ENCODE measurements at regions not wholly inside any gene's neighbourhood (a gene's known extent, or its start where the extent isn't known, plus 50 kb on each side); places are given as distances from the start of the nearest gene placed in this dataset.
A peak's percentile ranks its signal among the peaks of the same experiment; 100 is the strongest.

DNA sequence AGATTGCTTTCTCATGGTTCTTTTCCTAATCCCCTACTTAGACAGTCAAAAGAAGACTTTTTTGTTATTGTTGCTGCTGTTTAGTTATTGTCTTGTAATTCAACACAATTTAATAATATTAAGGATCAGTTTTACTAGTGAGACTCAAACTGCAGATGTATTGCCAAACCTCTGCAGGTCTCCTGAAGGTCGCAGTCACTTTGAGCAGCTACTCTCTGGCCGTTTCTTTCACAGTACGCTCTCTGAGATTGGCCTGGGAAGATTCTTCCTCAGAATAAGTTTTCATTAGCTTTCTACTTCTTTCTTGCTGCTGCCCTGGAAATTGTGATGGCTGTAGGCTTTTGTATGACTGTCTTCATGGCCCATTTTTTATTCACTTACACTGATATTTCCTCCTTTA lies 930.8 kb downstream of the QKI start:
- H2BK12ac ChIP-seq (ENCODE audit: insufficient read length, low read depth, low read length): peak overlapping the region; percentile 22
- no peaks in the 10 kb centered on the region for H3K79me1 ChIP-seq (ENCODE audit: insufficient read depth, low read depth, low read length, poor library complexity, severe bottlenecking)
- peaks cover 2% of the 10 kb centered on the region for H3K23me2 ChIP-seq (ENCODE audit: insufficient read length, low read depth, low read length, poor library complexity, severe bottlenecking)
- H3K4ac ChIP-seq (ENCODE audit: low read depth, low read length): no peak overlapping the region
- H3K79me2 ChIP-seq (ENCODE audit: insufficient read depth, low read length): no peaks in the 10 kb centered on the region
- H3T11ph ChIP-seq (ENCODE audit: low read length): no peak overlapping the region
- no peak overlapping the region for H3K14ac ChIP-seq (ENCODE audit: insufficient read depth, low read length)
- H3K27ac ChIP-seq (ENCODE audit: insufficient read length, low read depth, low read length): peak overlapping the region; percentile 89
- no peak overlapping the region for H4K91ac ChIP-seq (ENCODE audit: insufficient read length, low read depth, low read length)
- no peaks in the 10 kb centered on the region for H3K27me3 ChIP-seq (ENCODE audit: insufficient read depth, low read length)
- no peak overlapping the region for H2AFZ ChIP-seq (ENCODE audit: low read length)
- no peak overlapping the region for H2BK20ac ChIP-seq (ENCODE audit: low read depth, low read length, poor library complexity, severe bottlenecking)
- H4K8ac ChIP-seq (replicated peaks; ENCODE audit: insufficient read length, low read depth, low read length): no peak overlapping the region
- H2BK120ac ChIP-seq (ENCODE audit: low read depth, low read length, poor library complexity, severe bottlenecking): no peak overlapping the region
- WGBS (ENCODE audit: extremely low coverage, insufficient read length, low lambda C conversion rate): no CpG with 5 or more reads among the region's 3 CpGs
- no peaks in the 10 kb centered on the region for H4K20me1 ChIP-seq (ENCODE audit: control insufficient read depth, insufficient read depth, insufficient read length)
- TF ChIP-seq, protein P1, sequence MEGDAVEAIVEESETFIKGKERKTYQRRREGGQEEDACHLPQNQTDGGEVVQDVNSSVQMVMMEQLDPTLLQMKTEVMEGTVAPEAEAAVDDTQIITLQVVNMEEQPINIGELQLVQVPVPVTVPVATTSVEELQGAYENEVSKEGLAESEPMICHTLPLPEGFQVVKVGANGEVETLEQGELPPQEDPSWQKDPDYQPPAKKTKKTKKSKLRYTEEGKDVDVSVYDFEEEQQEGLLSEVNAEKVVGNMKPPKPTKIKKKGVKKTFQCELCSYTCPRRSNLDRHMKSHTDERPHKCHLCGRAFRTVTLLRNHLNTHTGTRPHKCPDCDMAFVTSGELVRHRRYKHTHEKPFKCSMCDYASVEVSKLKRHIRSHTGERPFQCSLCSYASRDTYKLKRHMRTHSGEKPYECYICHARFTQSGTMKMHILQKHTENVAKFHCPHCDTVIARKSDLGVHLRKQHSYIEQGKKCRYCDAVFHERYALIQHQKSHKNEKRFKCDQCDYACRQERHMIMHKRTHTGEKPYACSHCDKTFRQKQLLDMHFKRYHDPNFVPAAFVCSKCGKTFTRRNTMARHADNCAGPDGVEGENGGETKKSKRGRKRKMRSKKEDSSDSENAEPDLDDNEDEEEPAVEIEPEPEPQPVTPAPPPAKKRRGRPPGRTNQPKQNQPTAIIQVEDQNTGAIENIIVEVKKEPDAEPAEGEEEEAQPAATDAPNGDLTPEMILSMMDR (conservative IDR thresholded peaks at IDR 0.05): no peak
- H3K27me3 Mint-ChIP-seq (ENCODE audit: low read depth): no peaks in the 10 kb centered on the region; the same call in 1 of the 2 replicates
- no peak overlapping the region for H4K5ac ChIP-seq (ENCODE audit: insufficient read length, low read depth, low read length)
- peaks cover 36 to 40% of the 10 kb centered on the region in 2 experiments for H3K4me1 Mint-ChIP-seq
- peaks cover 0 to 27% (median 15%) of the 10 kb centered on the region in 3 experiments for H3K36me3 Mint-ChIP-seq (ENCODE audit: insufficient read depth in 1 of 3, low read depth in 3 of 3)
- H3K4me1 ChIP-seq (ENCODE audit: insufficient read depth, low read length): peaks cover 10% of the 10 kb centered on the region; the same call in 1 of the 2 replicates
- H3K27ac Mint-ChIP-seq: peak overlapping the region; percentile 96 to 99 (median 98)
- no peak overlapping the region for H2BK5ac ChIP-seq (ENCODE audit: insufficient read length, low read length)
- peak overlapping the region; percentile 64 for H3K18ac ChIP-seq (ENCODE audit: insufficient read length, low read depth, low read length)
- peaks cover 0 to 11% of the 10 kb centered on the region in 2 experiments for H3K9me3 Mint-ChIP-seq
- H3K9me3 ChIP-seq (ENCODE audit: control insufficient read depth, low read depth, low read length): peaks cover 5% of the 10 kb centered on the region
- H3K56ac ChIP-seq (ENCODE audit: insufficient read length, low read depth, low read length): no peak overlapping the region
- no peak overlapping the region for H2AK5ac ChIP-seq (ENCODE audit: insufficient read length, low read length)
- no peak overlapping the region for H2BK15ac ChIP-seq (ENCODE audit: low read depth, low read length)
- no peak for DNase-seq
- H3K9ac ChIP-seq (ENCODE audit: extremely low read depth, insufficient read length, low read length): no peak overlapping the region
- H3K23ac ChIP-seq (ENCODE audit: insufficient read length, low read depth, low read length): no peak overlapping the region
- peak overlapping the region in 1 of 2 experiments; percentile 25; a peak in 1 of 5 replicates for H3K4me3 Mint-ChIP-seq
- no peak overlapping the region for H3K4me2 ChIP-seq (ENCODE audit: insufficient read depth, insufficient read length, low read length)

Measured in H9 (cell line).